ENCODE measurements at regions not wholly inside any gene's neighbourhood (a gene's known extent, or its start where the extent isn't known, plus 50 kb on each side); places are given as distances from the start of the nearest gene placed in this dataset.

DNA sequence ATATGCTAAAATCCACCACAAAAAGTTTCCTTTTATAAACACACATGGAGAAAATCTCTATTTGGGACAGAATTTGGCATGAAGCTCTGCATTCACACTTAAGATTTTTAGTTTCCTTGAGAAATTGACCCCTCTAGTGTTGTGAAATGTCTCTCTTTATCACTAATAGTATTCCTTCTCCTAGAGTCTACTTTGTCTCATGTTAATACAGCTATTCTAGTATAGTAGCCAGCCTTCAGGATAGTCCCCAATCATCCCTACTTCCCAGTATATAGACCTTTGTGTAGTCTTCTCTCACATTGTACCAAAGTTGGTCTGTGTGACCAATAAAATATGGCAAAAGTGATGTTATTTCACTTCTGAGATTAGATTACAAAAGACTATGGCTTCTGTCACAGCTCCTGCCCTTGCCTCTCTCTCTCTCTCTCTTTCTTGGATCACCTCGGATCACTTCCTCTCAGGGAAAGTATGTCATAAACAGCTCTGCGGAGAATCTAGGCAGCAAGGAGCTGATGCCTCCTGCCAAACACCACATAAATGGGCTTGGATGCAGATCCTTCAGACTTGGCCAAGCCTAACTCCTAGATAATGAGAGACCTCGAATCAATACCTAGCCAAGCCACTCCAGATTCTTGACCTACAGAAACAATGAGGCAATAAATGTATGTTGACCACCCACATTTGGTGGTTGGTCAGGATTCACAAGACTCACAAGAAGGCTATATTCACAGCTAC, 59.7 kb upstream of the NABP1 start:
- Histone ChIP-seq H3K79me2 (ENCODE audit: insufficient read depth, low read length) (no peaks in the 10 kb centered on the region), H3F3A (ENCODE audit: insufficient read depth, low read length) (no peaks in the 10 kb centered on the region), H3K4me3 (ENCODE audit: low read depth, low read length, poor library complexity, severe bottlenecking) (no peak overlapping the region), H4K20me1 (ENCODE audit: insufficient read depth, low read length) (no peaks in the 10 kb centered on the region), H3K4me2 (ENCODE audit: low read length) (no peak overlapping the region), H3K27ac (ENCODE audit: low read depth, low read length, poor library complexity, severe bottlenecking) (no peak overlapping the region), H2AFZ (ENCODE audit: low read length) (no peak overlapping the region), H3K36me3 (ENCODE audit: insufficient read depth, low read length) (no peaks in the 10 kb centered on the region), H3K4me1 (ENCODE audit: insufficient read depth, low read length, severe bottlenecking) (peaks cover 12% of the 10 kb centered on the region), H3K9me2 (ENCODE audit: low read depth, low read length) (no peaks in the 10 kb centered on the region), H3K27me3 (ENCODE audit: insufficient read depth, low read length) (no peaks in the 10 kb centered on the region), H3K9me3 (ENCODE audit: low read length) (no peaks in the 10 kb centered on the region), H3K9ac (ENCODE audit: low read length) (no peak overlapping the region)
- no peak for TF ChIP-seq EZH2 (IDR thresholded peaks at IDR 0.05; ENCODE audit: borderline replicate concordance, low read length)
- TF ChIP-seq, protein P1, sequence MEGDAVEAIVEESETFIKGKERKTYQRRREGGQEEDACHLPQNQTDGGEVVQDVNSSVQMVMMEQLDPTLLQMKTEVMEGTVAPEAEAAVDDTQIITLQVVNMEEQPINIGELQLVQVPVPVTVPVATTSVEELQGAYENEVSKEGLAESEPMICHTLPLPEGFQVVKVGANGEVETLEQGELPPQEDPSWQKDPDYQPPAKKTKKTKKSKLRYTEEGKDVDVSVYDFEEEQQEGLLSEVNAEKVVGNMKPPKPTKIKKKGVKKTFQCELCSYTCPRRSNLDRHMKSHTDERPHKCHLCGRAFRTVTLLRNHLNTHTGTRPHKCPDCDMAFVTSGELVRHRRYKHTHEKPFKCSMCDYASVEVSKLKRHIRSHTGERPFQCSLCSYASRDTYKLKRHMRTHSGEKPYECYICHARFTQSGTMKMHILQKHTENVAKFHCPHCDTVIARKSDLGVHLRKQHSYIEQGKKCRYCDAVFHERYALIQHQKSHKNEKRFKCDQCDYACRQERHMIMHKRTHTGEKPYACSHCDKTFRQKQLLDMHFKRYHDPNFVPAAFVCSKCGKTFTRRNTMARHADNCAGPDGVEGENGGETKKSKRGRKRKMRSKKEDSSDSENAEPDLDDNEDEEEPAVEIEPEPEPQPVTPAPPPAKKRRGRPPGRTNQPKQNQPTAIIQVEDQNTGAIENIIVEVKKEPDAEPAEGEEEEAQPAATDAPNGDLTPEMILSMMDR (IDR thresholded peaks at IDR 0.05; ENCODE audit: low read length) = no peak

DNA sequence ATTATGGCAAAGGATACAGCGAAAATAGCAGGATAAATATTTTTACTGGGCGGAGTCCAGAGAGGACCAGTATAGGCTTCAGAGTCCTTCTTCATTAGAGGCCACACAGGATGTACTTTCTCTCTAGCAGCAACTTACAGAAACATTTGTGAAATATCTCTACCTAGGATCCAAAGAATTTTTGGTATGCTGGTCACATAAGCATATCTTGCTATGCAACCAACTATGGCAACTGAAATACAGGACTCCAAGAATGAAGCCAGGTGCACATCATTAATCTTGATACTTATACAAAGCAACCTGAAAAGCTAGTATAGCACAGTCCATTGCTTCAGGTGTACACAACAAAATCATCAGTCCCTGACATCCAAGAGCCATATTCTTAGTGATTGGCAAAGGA, 59.1 kb upstream of the NABP1 start:
- no peaks in the 10 kb centered on the region for H3K9me2 ChIP-seq (ENCODE audit: low read depth, low read length)
- H3K27me3 ChIP-seq (ENCODE audit: insufficient read depth, low read length) = no peaks in the 10 kb centered on the region
- peaks cover 12% of the 10 kb centered on the region for H3K4me1 ChIP-seq (ENCODE audit: insufficient read depth, low read length, severe bottlenecking)
- H3K4me3 ChIP-seq (ENCODE audit: low read depth, low read length, poor library complexity, severe bottlenecking) = no peak overlapping the region
- H3K9me3 ChIP-seq (ENCODE audit: low read length) = no peaks in the 10 kb centered on the region
- no peak overlapping the region for H3K4me2 ChIP-seq (ENCODE audit: low read length)
- H3K36me3 ChIP-seq (ENCODE audit: insufficient read depth, low read length) = no peaks in the 10 kb centered on the region
- H3F3A ChIP-seq (ENCODE audit: insufficient read depth, low read length) = no peaks in the 10 kb centered on the region
- H3K27ac ChIP-seq (ENCODE audit: low read depth, low read length, poor library complexity, severe bottlenecking) = no peak overlapping the region
- H4K20me1 ChIP-seq (ENCODE audit: insufficient read depth, low read length) = no peaks in the 10 kb centered on the region
- no peaks in the 10 kb centered on the region for H3K79me2 ChIP-seq (ENCODE audit: insufficient read depth, low read length)
- H2AFZ ChIP-seq (ENCODE audit: low read length) = no peak overlapping the region
- no peak for TF ChIP-seq EZH2 (IDR thresholded peaks at IDR 0.05; ENCODE audit: borderline replicate concordance, low read length)
- TF ChIP-seq, protein P1 (IDR thresholded peaks at IDR 0.05; ENCODE audit: low read length) = no peak
- no peak overlapping the region for H3K9ac ChIP-seq (ENCODE audit: low read length)

DNA sequence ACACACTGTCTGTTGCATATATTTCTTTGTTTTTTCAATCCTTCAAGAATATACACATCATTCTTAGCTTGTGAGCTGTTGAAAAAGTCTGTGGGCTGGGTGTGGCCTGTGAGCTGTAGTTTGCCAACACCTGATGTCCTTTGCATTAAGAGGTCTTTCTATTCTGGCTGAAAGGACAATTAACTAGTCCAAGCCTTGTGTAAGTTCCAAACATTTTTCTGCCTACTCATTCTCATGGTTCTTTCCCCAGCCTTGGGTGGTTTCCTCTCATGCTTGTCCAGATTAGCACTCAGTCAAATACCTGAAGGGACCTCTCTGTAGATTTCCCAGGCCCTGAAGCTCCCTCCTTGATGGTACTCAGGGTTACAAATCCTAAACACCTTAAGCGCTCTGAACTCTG, 57.8 kb upstream of the NABP1 start:
- no peaks in the 10 kb centered on the region for H4K20me1 ChIP-seq (ENCODE audit: insufficient read depth, low read length)
- H3K27ac ChIP-seq (ENCODE audit: low read depth, low read length, poor library complexity, severe bottlenecking) = no peak overlapping the region
- no peaks in the 10 kb centered on the region for H3K79me2 ChIP-seq (ENCODE audit: insufficient read depth, low read length)
- H3K9ac ChIP-seq (ENCODE audit: low read length) = no peak overlapping the region
- no peak overlapping the region for H3K4me3 ChIP-seq (ENCODE audit: low read depth, low read length, poor library complexity, severe bottlenecking)
- peaks cover 19% of the 10 kb centered on the region for H3K4me1 ChIP-seq (ENCODE audit: insufficient read depth, low read length, severe bottlenecking)
- no peak overlapping the region for H2AFZ ChIP-seq (ENCODE audit: low read length)
- H3F3A ChIP-seq (ENCODE audit: insufficient read depth, low read length) = no peaks in the 10 kb centered on the region
- no peaks in the 10 kb centered on the region for H3K27me3 ChIP-seq (ENCODE audit: insufficient read depth, low read length)
- H3K4me2 ChIP-seq (ENCODE audit: low read length) = no peak overlapping the region
- H3K36me3 ChIP-seq (ENCODE audit: insufficient read depth, low read length) = no peaks in the 10 kb centered on the region
- TF ChIP-seq, protein P1 (IDR thresholded peaks at IDR 0.05; ENCODE audit: low read length) = no peak
- no peak for TF ChIP-seq EZH2 (IDR thresholded peaks at IDR 0.05; ENCODE audit: borderline replicate concordance, low read length)
- no peaks in the 10 kb centered on the region for H3K9me3 ChIP-seq (ENCODE audit: low read length)
- H3K9me2 ChIP-seq (ENCODE audit: low read depth, low read length) = no peaks in the 10 kb centered on the region
